ENCODE measurements at regions not wholly inside any gene's neighbourhood (a gene's known extent, or its start where the extent isn't known, plus 50 kb on each side); places are given as distances from the start of the nearest gene placed in this dataset.

DNA sequence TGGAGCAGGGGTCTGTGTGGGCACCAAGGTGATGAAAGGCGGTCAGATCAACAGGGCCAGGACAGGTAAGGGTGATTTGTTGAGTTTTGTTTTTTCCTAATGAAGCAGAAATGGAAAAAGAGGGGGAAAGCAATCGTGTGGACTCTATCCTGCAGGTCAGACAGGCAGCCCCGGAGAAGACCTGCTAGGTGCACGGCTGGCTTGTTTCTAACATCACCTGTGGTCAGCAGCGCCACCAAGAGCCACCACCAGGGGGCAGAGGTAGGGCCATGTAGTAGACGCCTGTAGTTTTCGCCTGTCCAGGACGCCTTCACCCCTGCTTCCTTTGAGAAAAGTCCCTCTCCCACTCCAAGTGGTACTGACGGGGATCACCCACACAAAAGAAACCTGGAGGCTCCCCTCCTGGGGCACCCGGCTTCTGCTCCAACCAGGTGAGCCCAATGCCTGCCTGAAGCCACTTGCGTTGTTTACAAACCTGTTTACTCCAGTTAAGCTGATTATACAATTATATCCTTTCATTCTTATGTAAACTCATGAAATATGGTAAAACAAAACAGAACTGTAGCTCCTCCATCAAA lies 54.2 kb upstream of the SEC14L1 start (continued):
- TF ChIP-seq, protein P1, sequence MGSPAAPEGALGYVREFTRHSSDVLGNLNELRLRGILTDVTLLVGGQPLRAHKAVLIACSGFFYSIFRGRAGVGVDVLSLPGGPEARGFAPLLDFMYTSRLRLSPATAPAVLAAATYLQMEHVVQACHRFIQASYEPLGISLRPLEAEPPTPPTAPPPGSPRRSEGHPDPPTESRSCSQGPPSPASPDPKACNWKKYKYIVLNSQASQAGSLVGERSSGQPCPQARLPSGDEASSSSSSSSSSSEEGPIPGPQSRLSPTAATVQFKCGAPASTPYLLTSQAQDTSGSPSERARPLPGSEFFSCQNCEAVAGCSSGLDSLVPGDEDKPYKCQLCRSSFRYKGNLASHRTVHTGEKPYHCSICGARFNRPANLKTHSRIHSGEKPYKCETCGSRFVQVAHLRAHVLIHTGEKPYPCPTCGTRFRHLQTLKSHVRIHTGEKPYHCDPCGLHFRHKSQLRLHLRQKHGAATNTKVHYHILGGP (tag by site-specific recombination; IDR thresholded peaks at IDR 0.05): no peak
- TF ChIP-seq HOXC10 (CRISPR knock-in tag; IDR thresholded peaks at IDR 0.05) (no peak), ZNF37A (tag by site-specific recombination; IDR thresholded peaks at IDR 0.05) (no peak), EGR2 (tag by site-specific recombination; IDR thresholded peaks at IDR 0.05; ENCODE audit: low read depth) (no peak), ZNF341 (tag by site-specific recombination; IDR thresholded peaks at IDR 0.05; ENCODE audit: low read depth) (no peak), ZBTB7A (tag by site-specific recombination; IDR thresholded peaks at IDR 0.05; ENCODE audit: low read depth) (no peak), BCL11A (tag by site-specific recombination; IDR thresholded peaks at IDR 0.05; ENCODE audit: low read depth) (peak; percentile 79; the same call in 1 of the 2 replicates), KLF7 (tag by site-specific recombination; IDR thresholded peaks at IDR 0.05; ENCODE audit: borderline replicate concordance) (no peak), ZBTB8A (tag by site-specific recombination; IDR thresholded peaks at IDR 0.05) (peak; percentile 45; the same call in 1 of the 2 replicates), ZNF24 (tag by site-specific recombination; IDR thresholded peaks at IDR 0.05) (0 out of 2 replicates have a peak, but pooled peaks have one; percentile 19), YY1 (tag by site-specific recombination; IDR thresholded peaks at IDR 0.05) (no peak), HOXD13 (CRISPR knock-in tag; IDR thresholded peaks at IDR 0.05; ENCODE audit: borderline replicate concordance) (no peak), ZNF837 (tag by site-specific recombination; IDR thresholded peaks at IDR 0.05) (no peak), ZNF221 (tag by site-specific recombination; IDR thresholded peaks at IDR 0.05; ENCODE audit: borderline replicate concordance) (no peak), ZNF426 (tag by site-specific recombination; IDR thresholded peaks at IDR 0.05) (no peak), ZNF843 (tag by site-specific recombination; IDR thresholded peaks at IDR 0.05) (no peak), ZNF138 (tag by site-specific recombination; IDR thresholded peaks at IDR 0.05; ENCODE audit: borderline replicate concordance) (no peak), ZBTB44 (tag by site-specific recombination; IDR thresholded peaks at IDR 0.05) (no peak), ZSCAN30 (tag by site-specific recombination; IDR thresholded peaks at IDR 0.05) (peak; percentile 75), MEIS1 (CRISPR knock-in tag; IDR thresholded peaks at IDR 0.05; ENCODE audit: borderline replicate concordance) (no peak), KLF1 (tag by site-specific recombination; IDR thresholded peaks at IDR 0.05) (no peak), ZNF791 (tag by site-specific recombination; IDR thresholded peaks at IDR 0.05) (no peak), ZNF785 (tag by site-specific recombination; IDR thresholded peaks at IDR 0.05) (no peak), ZNF629 (tag by site-specific recombination; IDR thresholded peaks at IDR 0.05) (no peak), SP3 (tag by site-specific recombination; IDR thresholded peaks at IDR 0.05) (no peak), SCRT1 (tag by site-specific recombination; IDR thresholded peaks at IDR 0.05; ENCODE audit: borderline replicate concordance) (peak; percentile 88), ZNF548 (tag by site-specific recombination; IDR thresholded peaks at IDR 0.05) (no peak), GLIS1 (tag by site-specific recombination; IDR thresholded peaks at IDR 0.05) (no peak), ZNF664 (tag by site-specific recombination; IDR thresholded peaks at IDR 0.05) (no peak), ZNF335 (tag by site-specific recombination; conservative IDR thresholded peaks at IDR 0.05) (peak; percentile 95), ZNF768 (tag by site-specific recombination; IDR thresholded peaks at IDR 0.05) (no peak)
- TF ChIP-seq, protein P2, sequence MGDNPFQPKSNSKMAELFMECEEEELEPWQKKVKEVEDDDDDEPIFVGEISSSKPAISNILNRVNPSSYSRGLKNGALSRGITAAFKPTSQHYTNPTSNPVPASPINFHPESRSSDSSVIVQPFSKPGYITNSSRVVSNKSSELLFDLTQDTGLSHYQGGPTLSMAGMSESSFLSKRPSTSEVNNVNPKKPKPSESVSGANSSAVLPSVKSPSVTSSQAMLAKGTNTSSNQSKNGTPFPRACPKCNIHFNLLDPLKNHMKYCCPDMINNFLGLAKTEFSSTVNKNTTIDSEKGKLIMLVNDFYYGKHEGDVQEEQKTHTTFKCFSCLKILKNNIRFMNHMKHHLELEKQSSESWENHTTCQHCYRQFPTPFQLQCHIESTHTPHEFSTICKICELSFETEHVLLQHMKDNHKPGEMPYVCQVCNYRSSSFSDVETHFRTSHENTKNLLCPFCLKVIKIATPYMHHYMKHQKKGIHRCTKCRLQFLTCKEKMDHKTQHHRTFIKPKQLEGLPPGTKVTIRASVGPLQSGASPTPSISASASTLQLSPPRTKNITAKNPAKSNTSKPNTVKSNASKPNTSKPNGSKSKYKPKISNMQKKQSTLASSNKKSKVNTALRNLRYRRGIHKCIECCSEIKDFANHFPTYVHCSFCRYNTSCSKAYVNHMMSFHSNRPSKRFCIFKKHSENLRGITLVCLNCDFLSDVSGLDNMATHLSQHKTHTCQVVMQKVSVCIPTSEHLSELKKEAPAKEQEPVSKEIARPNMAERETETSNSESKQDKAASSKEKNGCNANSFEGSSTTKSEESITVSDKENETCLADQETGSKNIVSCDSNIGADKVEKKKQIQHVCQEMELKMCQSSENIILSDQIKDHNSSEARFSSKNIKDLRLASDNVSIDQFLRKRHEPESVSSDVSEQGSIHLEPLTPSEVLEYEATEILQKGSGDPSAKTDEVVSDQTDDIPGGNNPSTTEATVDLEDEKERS (tag by site-specific recombination; IDR thresholded peaks at IDR 0.05): no peak
- TF ChIP-seq, protein P3, sequence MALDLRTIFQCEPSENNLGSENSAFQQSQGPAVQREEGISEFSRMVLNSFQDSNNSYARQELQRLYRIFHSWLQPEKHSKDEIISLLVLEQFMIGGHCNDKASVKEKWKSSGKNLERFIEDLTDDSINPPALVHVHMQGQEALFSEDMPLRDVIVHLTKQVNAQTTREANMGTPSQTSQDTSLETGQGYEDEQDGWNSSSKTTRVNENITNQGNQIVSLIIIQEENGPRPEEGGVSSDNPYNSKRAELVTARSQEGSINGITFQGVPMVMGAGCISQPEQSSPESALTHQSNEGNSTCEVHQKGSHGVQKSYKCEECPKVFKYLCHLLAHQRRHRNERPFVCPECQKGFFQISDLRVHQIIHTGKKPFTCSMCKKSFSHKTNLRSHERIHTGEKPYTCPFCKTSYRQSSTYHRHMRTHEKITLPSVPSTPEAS (tag by site-specific recombination; IDR thresholded peaks at IDR 0.05): no peak
- TF ChIP-seq, protein P4, sequence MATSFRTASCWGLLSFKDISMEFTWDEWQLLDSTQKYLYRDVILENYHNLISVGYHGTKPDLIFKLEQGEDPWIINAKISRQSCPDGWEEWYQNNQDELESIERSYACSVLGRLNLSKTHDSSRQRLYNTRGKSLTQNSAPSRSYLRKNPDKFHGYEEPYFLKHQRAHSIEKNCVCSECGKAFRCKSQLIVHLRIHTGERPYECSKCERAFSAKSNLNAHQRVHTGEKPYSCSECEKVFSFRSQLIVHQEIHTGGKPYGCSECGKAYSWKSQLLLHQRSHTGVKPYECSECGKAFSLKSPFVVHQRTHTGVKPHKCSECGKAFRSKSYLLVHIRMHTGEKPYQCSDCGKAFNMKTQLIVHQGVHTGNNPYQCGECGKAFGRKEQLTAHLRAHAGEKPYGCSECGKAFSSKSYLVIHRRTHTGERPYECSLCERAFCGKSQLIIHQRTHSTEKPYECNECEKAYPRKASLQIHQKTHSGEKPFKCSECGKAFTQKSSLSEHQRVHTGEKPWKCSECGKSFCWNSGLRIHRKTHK (tag by site-specific recombination; IDR thresholded peaks at IDR 0.05): no peak

Data from HEK293 (cell line).